HepG2 (cell line): ENCODE measurements at regions not wholly inside any gene's neighbourhood (a gene's known extent, or its start where the extent isn't known, plus 50 kb on each side); places are given as distances from the start of the nearest gene placed in this dataset.

Experiments used
- ATAC-seq: fragments of 200-7000 bp; cut with Tn5 transposase; 3 replicates; pipeline ENCODE4 v1.9.1; 2020; ENCODE audit warnings: mild to moderate bottlenecking, moderate library complexity
- BruUV-seq: library from RNA; stranded (reverse); fragments of 400-500 nt; replicated peaks from 2 replicates; lab custom pipeline; 2021; lab: Mats Ljungman, UMichigan
- CTCF ChIA-PET: fragments of 300-600 bp; formaldehyde crosslinking; extraction: SDS; loops from one replicate; lab custom pipeline; 2021; ENCODE audit warnings: low total read pairs, inconsistent platforms, low intra/inter-chr PET ratio; lab: Yijun Ruan, JAX
- POLR2A ChIA-PET: fragments of 350-600 bp; sonication (Branson Sonifier 250); formaldehyde crosslinking; loops from one replicate; lab custom pipeline; 2020; ENCODE audit warnings: antibody characterized with exemption, inconsistent platforms; lab: Yijun Ruan, JAX
- DNase-seq: peaks from one replicate; pipeline ENCODE4 v3.0.0-alpha.2; 2015; ENCODE audit warnings: low spot score
- FAIRE-seq: peaks from 3 replicates; lab custom pipeline; 2011; peaks lifted over from hg19 to GRCh38; lab: Jason Lieb, UNC
- H2AFZ ChIP-seq: one replicate; pipeline ENCODE4 v1.6.1; 2011; ENCODE audit warnings: low read length, inconsistent platforms
- H3K27ac ChIP-seq: fragments of 300-600 bp; 3 replicates; pipeline ENCODE4 v1.8.0; 2011; ENCODE audit warnings: mixed run types, mild to moderate bottlenecking, mixed read lengths, low read length, inconsistent platforms; ENCODE audit not compliant: insufficient read depth; ENCODE audit errors: extremely low read length
- H3K27me3 ChIP-seq, 2 experiments: fragments of 200-600 bp in 1 of 2; 2 replicates in 1 of 2; 3 replicates in 1 of 2; pipeline versions ENCODE4 v1.6.0 to v1.8.0; 2011; ENCODE audit warnings: low read length in 2 of 2, mild to moderate bottlenecking in 2 of 2, moderate library complexity in 2 of 2, inconsistent platforms in 1 of 2; ENCODE audit not compliant: insufficient read depth in 2 of 2, control insufficient read depth in 1 of 2
- H3K36me3 ChIP-seq, 2 experiments: fragments of 200-600 bp in 1 of 2; replicated peaks in 1 of 2; 2 replicates in 1 of 2; 3 replicates in 1 of 2; pipeline versions ENCODE4 v1.5.1 to v1.8.0; 2011; ENCODE audit warnings: low read length in 2 of 2, inconsistent platforms in 1 of 2; ENCODE audit not compliant: insufficient read depth in 2 of 2, control insufficient read depth in 1 of 2
- H3K4me1 ChIP-seq: 2 replicates; pipeline ENCODE4 v1.5.1; 2012; ENCODE audit warnings: low read length, inconsistent platforms; ENCODE audit not compliant: insufficient read depth
- H3K4me2 ChIP-seq: 2 replicates; pipeline ENCODE4 v1.6.0; 2011; ENCODE audit warnings: low read depth, low read length, inconsistent platforms
- H3K4me3 ChIP-seq, 3 experiments: fragments of 200-600 bp in 1 of 3; sonication (generic), shearing (Covaris generic) in 1 of 3; replicated peaks in 1 of 3; 2 replicates each; pipeline ENCODE4 v1.5.1; 2011 to 2016; ENCODE audit warnings: low read length in 3 of 3, inconsistent platforms in 2 of 3, low read depth in 2 of 3, mild to moderate bottlenecking in 2 of 3, control low read depth in 1 of 3, mixed read lengths in 1 of 3; ENCODE audit not compliant: insufficient read depth in 1 of 3
- H3K79me2 ChIP-seq: one replicate; pipeline ENCODE4 v1.6.1; 2011; ENCODE audit warnings: low read length, inconsistent platforms; ENCODE audit not compliant: insufficient read depth
- H3K9ac ChIP-seq: 2 replicates; pipeline ENCODE4 v1.6.0; 2011; ENCODE audit warnings: mild to moderate bottlenecking, low read depth, low read length, inconsistent platforms; ENCODE audit not compliant: insufficient read depth
- H3K9me3 ChIP-seq: 2 replicates; pipeline ENCODE4 v1.5.1; 2012; ENCODE audit warnings: mild to moderate bottlenecking, low read length
- H4K20me1 ChIP-seq: 2 replicates; pipeline ENCODE4 v1.6.0; 2011; ENCODE audit warnings: inconsistent platforms, mild to moderate bottlenecking, low read length, moderate library complexity; ENCODE audit not compliant: insufficient read depth
- FOSL2 ChIP-seq: sonication (generic); formaldehyde crosslinking; IDR thresholded peaks from 2 replicates; pipeline ENCODE4 v1.4.0; 2020; ENCODE audit warnings: missing genetic modification reagents
- MEF2D ChIP-seq: sonication (generic); formaldehyde crosslinking; IDR thresholded peaks from 2 replicates; pipeline ENCODE4 v1.5.1; 2020; ENCODE audit warnings: mild to moderate bottlenecking, missing genetic modification reagents
- MNT ChIP-seq: fragments of 450-650 bp; IDR thresholded peaks from 2 replicates; pipeline ENCODE4 v1.6.1; 2016
- NFE2L2 ChIP-seq: fragments of 150-350 bp; IDR thresholded peaks from 2 replicates; pipeline ENCODE4 v1.6.1; 2014; ENCODE audit warnings: low read length
- TFAP4 ChIP-seq: sonication (generic); IDR thresholded peaks from 2 replicates; pipeline ENCODE4 v1.6.1; 2016; ENCODE audit warnings: low read depth, borderline replicate concordance
- ZNF292 ChIP-seq: sonication (generic); formaldehyde crosslinking; IDR thresholded peaks from 2 replicates; pipeline ENCODE4 v1.8.1; 2022; ENCODE audit warnings: mild to moderate bottlenecking, low read depth, missing genetic modification reagents, borderline replicate concordance
- ZNF614 ChIP-seq: IDR thresholded peaks from 2 replicates; pipeline ENCODE4 v1.6.1; 2018; ENCODE audit warnings: missing biosample characterization, missing genetic modification reagents, inconsistent platforms, borderline replicate concordance
- WGBS: methylation state at CpG from one replicate; pipeline ENCODE4 v1.1.6; 2017; ENCODE audit warnings: low lambda C conversion rate; 5-methylcytosine and 5-hydroxymethylcytosine counted together
- in situ Hi-C: cut with HindIII; loops from 2 replicates; pipeline ENCODE4 v1.10.0; 2017; ENCODE audit warnings: low pct_unique_long_range_greater_than_20kb; ENCODE audit not compliant: extremely low pct_ligation_motif_present
- intact Hi-C: fragments of 100-400 bp; cut with micrococcal nuclease; formaldehyde crosslinking; loops from one replicate; pipeline ENCODE4 v1.10.0; 2022; ENCODE audit not compliant: unreplicated experiment

GRCh38 chr6:168155193-168155592 lies 76.2 kb upstream of the FRMD1 start:
- intact Hi-C loops (loop anchor here (10.0 kb wide), 1 partner anchor 730 kb away; no protein-coding TSS in a partner anchor), in situ Hi-C loops (loop anchor here (10.0 kb wide), 1 partner anchor 730 kb away; no protein-coding TSS in a partner anchor)
- Histone ChIP-seq H3K27ac (no peak overlapping the region), H3K27me3 (peaks cover 7 to 43% of the 10 kb centered on the region in 2 experiments; a peak in 4 of 5 replicates), H3K4me3 (no peak overlapping the region), H4K20me1 (no peaks in the 10 kb centered on the region), H3K4me1 (peaks cover 52% of the 10 kb centered on the region), H3K4me2 (no peak overlapping the region), H3K9me3 (no peaks in the 10 kb centered on the region), H3K36me3 (no peaks in the 10 kb centered on the region), H3K79me2 (no peaks in the 10 kb centered on the region), H3K9ac (no peak overlapping the region), H2AFZ (no peak overlapping the region)
- TF ChIP-seq MNT, result 0 out of 2 replicates have a peak, but pooled peaks have one; percentile 2
- TF ChIP-seq MEF2D (CRISPR knock-in tag), result no peak
- TF ChIP-seq NFE2L2, result peak; percentile 48; the same call in 1 of the 2 replicates
- TF ChIP-seq FOSL2 (CRISPR knock-in tag), result peak; percentile 22; the same call in 1 of the 2 replicates
- DNase-seq (no peak), FAIRE-seq (no peak), ATAC-seq (no peak)
- WGBS, result 27% methylated on average over 3 of the region's 5 CpGs
- no TSS peak for BruUV-seq
- POLR2A ChIA-PET, result no interaction called here
- CTCF ChIA-PET, result no interaction called here

GRCh38 chr6:168154263-168154917 lies 75.4 kb upstream of the FRMD1 start:
- H3K27me3 ChIP-seq, result peaks cover 5 to 50% of the 10 kb centered on the region in 2 experiments; a peak in 4 of 5 replicates
- H3K79me2 ChIP-seq, result no peaks in the 10 kb centered on the region
- H3K27ac ChIP-seq, result no peak overlapping the region
- H2AFZ ChIP-seq, result no peak overlapping the region
- peak; percentile 65 for ATAC-seq
- BruUV-seq, result no TSS peak
- intact Hi-C loops, result loop anchor here (10.0 kb wide), 1 partner anchor 730 kb away; no protein-coding TSS in a partner anchor
- no peak overlapping the region for H3K4me3 ChIP-seq
- TF ChIP-seq ZNF614 (CRISPR knock-in tag) (no peak), ZNF292 (peak; percentile 32; the same call in 1 of the 2 replicates), TFAP4 (peak; percentile 12; the same call in 1 of the 2 replicates)
- WGBS, result 54% methylated on average over 7 of the region's 7 CpGs
- peak; percentile 53 for FAIRE-seq
- DNase-seq, result no peak
- H3K4me1 ChIP-seq, result peaks cover 52% of the 10 kb centered on the region
- no peaks in the 10 kb centered on the region for H3K36me3 ChIP-seq
- in situ Hi-C loops, result loop anchor here (10.0 kb wide), 1 partner anchor 730 kb away; no protein-coding TSS in a partner anchor
- CTCF ChIA-PET, result no interaction called here
- H3K9me3 ChIP-seq, result no peaks in the 10 kb centered on the region
- POLR2A ChIA-PET, result no interaction called here
- H3K4me2 ChIP-seq, result no peak overlapping the region
- no peak overlapping the region for H3K9ac ChIP-seq
- no peaks in the 10 kb centered on the region for H4K20me1 ChIP-seq
